ENCODE measurements at regions not wholly inside any gene's neighbourhood (a gene's known extent, or its start where the extent isn't known, plus 50 kb on each side); places are given as distances from the start of the nearest gene placed in this dataset.

- H3K4me3 ChIP-seq: no peak overlapping the region
- H3K36me3 ChIP-seq: no peaks in the 10 kb centered on the region
- no peak for ATAC-seq
- no peaks in the 10 kb centered on the region for H3K27me3 ChIP-seq
- no peak overlapping the region for H3K27ac ChIP-seq
- WGBS, 2 donors (ENCODE audit: low coverage in 1 of 2): 100% methylated on average over 2 of the region's 30 CpGs; no CpG with 5 or more reads in 1 of the 2 donors
- no peak for TF ChIP-seq POLR2A (IDR thresholded peaks at IDR 0.05)
- no peak for TF ChIP-seq EP300 (IDR thresholded peaks at IDR 0.05)
- TF ChIP-seq POLR2AphosphoS5 (IDR thresholded peaks at IDR 0.05): no peak
- TF ChIP-seq CTCF (IDR thresholded peaks at IDR 0.05): no peak
- H3K4me1 ChIP-seq: no peaks in the 10 kb centered on the region
- peaks cover 0 to 23% (median 0%) of the 10 kb centered on the region in 3 donors for H3K9me3 ChIP-seq
Measured at GRCh38 chr3:147153830-147154539, 252.4 kb downstream of the ZIC4 start.

GRCh38 chr3:147152476-147152875 lies 253.9 kb downstream of the ZIC4 start:
- no peak for ATAC-seq
- H3K4me1 ChIP-seq: no peaks in the 10 kb centered on the region
- peaks cover 0 to 23% (median 0%) of the 10 kb centered on the region in 3 donors for H3K9me3 ChIP-seq
- TF ChIP-seq CTCF (IDR thresholded peaks at IDR 0.05) (no peak), POLR2A (IDR thresholded peaks at IDR 0.05) (no peak)
- WGBS, 2 donors (ENCODE audit: low coverage in 1 of 2): 76 to 89% methylated on average over 3 of the region's 3 CpGs
- no peaks in the 10 kb centered on the region for H3K36me3 ChIP-seq
- H3K27ac ChIP-seq: no peak overlapping the region
- H3K27me3 ChIP-seq: no peaks in the 10 kb centered on the region
- H3K4me3 ChIP-seq: no peak overlapping the region

- H3K9me3 ChIP-seq: no peaks in the 10 kb centered on the region
- H3K4me1 ChIP-seq: no peaks in the 10 kb centered on the region
- 70% methylated on average over 2 of the region's 2 CpGs; no CpG with 5 or more reads in 1 of the 2 donors for WGBS, 2 donors (ENCODE audit: low coverage in 1 of 2)
- no peak overlapping the region for H3K4me3 ChIP-seq
- H3K27ac ChIP-seq: no peak overlapping the region
- TF ChIP-seq POLR2A (IDR thresholded peaks at IDR 0.05): no peak
- no peaks in the 10 kb centered on the region for H3K36me3 ChIP-seq
- H3K27me3 ChIP-seq: no peaks in the 10 kb centered on the region
- no peak for ATAC-seq
Measured at GRCh38 chr3:147141516-147142288, 264.6 kb downstream of the ZIC4 start.

DNA sequence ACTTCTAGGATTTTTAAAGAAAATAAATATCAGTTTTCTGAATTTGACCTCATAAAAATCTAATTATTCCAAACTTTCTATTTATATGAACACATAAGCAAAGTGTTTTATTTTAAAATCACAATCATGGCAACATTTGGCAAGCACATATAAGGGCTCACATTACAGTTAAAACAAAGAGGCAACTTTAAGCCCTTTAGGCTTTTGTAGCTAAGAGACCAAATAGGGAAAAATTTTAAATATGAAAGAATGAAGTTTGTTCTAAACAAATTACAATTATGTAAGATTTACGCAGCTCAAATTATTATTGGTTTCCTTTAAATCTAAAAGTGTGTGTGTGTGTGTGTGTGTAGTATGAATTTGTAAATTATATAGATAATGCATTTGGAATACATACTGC lies 267.0 kb downstream of the ZIC4 start:
- no peak overlapping the region for H3K4me3 ChIP-seq
- H3K27me3 ChIP-seq: no peaks in the 10 kb centered on the region
- WGBS, 2 donors (ENCODE audit: low coverage in 1 of 2): 76 to 92% methylated on average over 1 of the region's 1 CpG
- no peaks in the 10 kb centered on the region for H3K4me1 ChIP-seq
- H3K36me3 ChIP-seq: no peaks in the 10 kb centered on the region
- H3K9me3 ChIP-seq: no peaks in the 10 kb centered on the region
- TF ChIP-seq POLR2AphosphoS5 (IDR thresholded peaks at IDR 0.05): no peak
- TF ChIP-seq POLR2A (IDR thresholded peaks at IDR 0.05): no peak
- no peak for TF ChIP-seq CTCF (IDR thresholded peaks at IDR 0.05)
- no peak for TF ChIP-seq EP300 (IDR thresholded peaks at IDR 0.05)
- H3K27ac ChIP-seq: no peak overlapping the region
- no peak for ATAC-seq

GRCh38 chr3:147132168-147132567 lies 274.2 kb downstream of the ZIC4 start:
- Histone ChIP-seq H3K36me3 (no peaks in the 10 kb centered on the region), H3K4me3 (no peak overlapping the region), H3K9me3 (peaks cover 0 to 9% (median 0%) of the 10 kb centered on the region in 3 donors), H3K4me1 (no peaks in the 10 kb centered on the region), H3K27ac (no peak overlapping the region), H3K27me3 (no peaks in the 10 kb centered on the region)
- 73 to 100% methylated on average over 1 of the region's 1 CpG for WGBS, 2 donors (ENCODE audit: low coverage in 1 of 2)
- TF ChIP-seq POLR2AphosphoS5 (IDR thresholded peaks at IDR 0.05): no peak
- no peak for TF ChIP-seq POLR2A (IDR thresholded peaks at IDR 0.05)
- no peak for TF ChIP-seq CTCF (IDR thresholded peaks at IDR 0.05)
- no peak for TF ChIP-seq EP300 (IDR thresholded peaks at IDR 0.05)
- ATAC-seq: no peak

All from gastroesophageal sphincter (tissue), 4 donors.